ENCODE measurements at regions not wholly inside any gene's neighbourhood (a gene's known extent, or its start where the extent isn't known, plus 50 kb on each side); places are given as distances from the start of the nearest gene placed in this dataset.

DNA sequence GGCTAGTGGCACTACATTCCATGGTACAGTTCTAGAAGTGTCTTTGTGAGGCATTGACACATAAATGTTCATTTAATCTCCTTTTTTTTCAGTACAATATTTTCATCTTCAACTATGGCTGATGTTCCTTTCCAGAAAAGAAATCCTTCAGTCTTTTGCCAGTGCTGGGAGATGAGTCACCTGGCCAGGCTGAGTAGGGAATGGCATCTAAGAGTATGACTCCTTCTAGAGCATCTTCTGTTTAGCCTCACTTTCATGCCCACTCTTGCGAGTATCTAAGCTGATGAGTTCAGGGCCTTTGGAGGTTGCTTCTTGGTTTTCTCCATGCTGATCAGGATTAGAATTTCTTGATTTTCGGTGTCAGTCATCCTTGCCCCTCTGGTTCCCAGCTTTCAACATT is 124.4 kb downstream of the SLC28A3 start:
- Histone ChIP-seq H3K9me3 (ENCODE audit: control insufficient read depth, low read depth, low read length) (no peaks in the 10 kb centered on the region), H3K27ac (ENCODE audit: control insufficient read depth, insufficient read depth, low read length) (no peak overlapping the region), H3K9me1 (ENCODE audit: control insufficient read depth, extremely low read depth, insufficient read depth, low read length) (no peaks in the 10 kb centered on the region), H3K4me2 (ENCODE audit: control insufficient read depth, extremely low read depth, insufficient read depth, low read depth, low read length) (no peak overlapping the region), H2AFZ (ENCODE audit: control insufficient read depth, low read length) (no peak overlapping the region), H3K27me3 (ENCODE audit: control insufficient read depth, extremely low read depth, insufficient read depth, low read length) (no peaks in the 10 kb centered on the region), H3K4me1 (ENCODE audit: control insufficient read depth, extremely low read depth, insufficient read depth, low read length) (peaks cover 8% of the 10 kb centered on the region), H3K36me3 (ENCODE audit: control insufficient read depth in 2 of 2, extremely low read depth in 1 of 2, insufficient read depth in 2 of 2, low read length in 2 of 2) (no peaks in the 10 kb centered on the region), H3K9ac (ENCODE audit: control insufficient read depth, extremely low read depth, insufficient read depth, low read length) (no peak overlapping the region), H3K79me2 (ENCODE audit: control insufficient read depth, insufficient read depth, low read length) (no peaks in the 10 kb centered on the region), H4K20me1 (ENCODE audit: control insufficient read depth, extremely low read depth, insufficient read depth, low read length) (no peaks in the 10 kb centered on the region), H3K4me3 (ENCODE audit: control insufficient read depth in 2 of 3, extremely low read depth in 1 of 3, insufficient read depth in 2 of 3, low read depth in 1 of 3, low read length in 3 of 3) (no peak overlapping the region)
- dilution Hi-C loops (cut with MboI; ENCODE audit: extremely low pct_ligation_motif_present, low sequenced_read_pairs), result no loop called here
- FAIRE-seq (no peak), DNase-seq (ENCODE audit: low read depth, low spot score) (no peak)
- TF ChIP-seq, protein P1, sequence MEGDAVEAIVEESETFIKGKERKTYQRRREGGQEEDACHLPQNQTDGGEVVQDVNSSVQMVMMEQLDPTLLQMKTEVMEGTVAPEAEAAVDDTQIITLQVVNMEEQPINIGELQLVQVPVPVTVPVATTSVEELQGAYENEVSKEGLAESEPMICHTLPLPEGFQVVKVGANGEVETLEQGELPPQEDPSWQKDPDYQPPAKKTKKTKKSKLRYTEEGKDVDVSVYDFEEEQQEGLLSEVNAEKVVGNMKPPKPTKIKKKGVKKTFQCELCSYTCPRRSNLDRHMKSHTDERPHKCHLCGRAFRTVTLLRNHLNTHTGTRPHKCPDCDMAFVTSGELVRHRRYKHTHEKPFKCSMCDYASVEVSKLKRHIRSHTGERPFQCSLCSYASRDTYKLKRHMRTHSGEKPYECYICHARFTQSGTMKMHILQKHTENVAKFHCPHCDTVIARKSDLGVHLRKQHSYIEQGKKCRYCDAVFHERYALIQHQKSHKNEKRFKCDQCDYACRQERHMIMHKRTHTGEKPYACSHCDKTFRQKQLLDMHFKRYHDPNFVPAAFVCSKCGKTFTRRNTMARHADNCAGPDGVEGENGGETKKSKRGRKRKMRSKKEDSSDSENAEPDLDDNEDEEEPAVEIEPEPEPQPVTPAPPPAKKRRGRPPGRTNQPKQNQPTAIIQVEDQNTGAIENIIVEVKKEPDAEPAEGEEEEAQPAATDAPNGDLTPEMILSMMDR (optimal IDR thresholded peaks at IDR 0.05 in 1 of 3, IDR thresholded peaks at IDR 0.05 in 1 of 3, conservative IDR thresholded peaks at IDR 0.05 in 1 of 3; ENCODE audit: extremely low read depth in 1 of 3, insufficient read depth in 2 of 3, low read length in 3 of 3), result no peak
- no peak for TF ChIP-seq EZH2 (IDR thresholded peaks at IDR 0.05; ENCODE audit: low read length)

DNA sequence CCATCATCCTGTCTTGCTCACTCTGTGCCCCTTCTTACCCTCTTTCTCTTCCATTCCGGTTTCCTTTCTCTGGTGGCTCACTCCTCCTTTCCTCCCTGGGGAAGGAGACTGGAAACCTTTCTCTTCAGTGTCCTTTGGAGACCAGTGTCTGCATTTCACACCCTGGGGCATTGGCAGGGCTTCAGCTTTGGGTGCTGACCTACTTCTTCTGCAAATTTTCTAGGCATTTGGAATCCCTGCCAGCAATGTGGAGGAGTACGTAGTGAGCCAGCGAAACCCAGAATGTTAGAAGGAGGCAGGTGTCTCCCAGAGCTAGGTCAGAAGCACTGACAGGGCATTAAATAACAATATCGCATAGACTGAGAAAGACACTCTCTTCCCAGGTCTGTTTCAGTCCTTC is 122.2 kb downstream of the SLC28A3 start:
- Histone ChIP-seq H3K4me3 (ENCODE audit: control insufficient read depth in 2 of 3, extremely low read depth in 1 of 3, insufficient read depth in 2 of 3, low read depth in 1 of 3, low read length in 3 of 3) (no peak overlapping the region), H4K20me1 (ENCODE audit: control insufficient read depth, extremely low read depth, insufficient read depth, low read length) (no peaks in the 10 kb centered on the region), H3K4me2 (ENCODE audit: control insufficient read depth, extremely low read depth, insufficient read depth, low read depth, low read length) (no peak overlapping the region), H3K36me3 (ENCODE audit: control insufficient read depth in 2 of 2, extremely low read depth in 1 of 2, insufficient read depth in 2 of 2, low read length in 2 of 2) (no peaks in the 10 kb centered on the region), H2AFZ (ENCODE audit: control insufficient read depth, low read length) (no peak overlapping the region), H3K9me3 (ENCODE audit: control insufficient read depth, low read depth, low read length) (no peaks in the 10 kb centered on the region), H3K9ac (ENCODE audit: control insufficient read depth, extremely low read depth, insufficient read depth, low read length) (no peak overlapping the region), H3K27ac (ENCODE audit: control insufficient read depth, insufficient read depth, low read length) (no peak overlapping the region), H3K9me1 (ENCODE audit: control insufficient read depth, extremely low read depth, insufficient read depth, low read length) (no peaks in the 10 kb centered on the region), H3K79me2 (ENCODE audit: control insufficient read depth, insufficient read depth, low read length) (no peaks in the 10 kb centered on the region), H3K27me3 (ENCODE audit: control insufficient read depth, extremely low read depth, insufficient read depth, low read length) (no peaks in the 10 kb centered on the region), H3K4me1 (ENCODE audit: control insufficient read depth, extremely low read depth, insufficient read depth, low read length) (peaks cover under 1% of the 10 kb centered on the region)
- FAIRE-seq (no peak), DNase-seq (ENCODE audit: low read depth, low spot score) (no peak)
- TF ChIP-seq, protein P1 (optimal IDR thresholded peaks at IDR 0.05 in 1 of 3, IDR thresholded peaks at IDR 0.05 in 1 of 3, conservative IDR thresholded peaks at IDR 0.05 in 1 of 3; ENCODE audit: extremely low read depth in 1 of 3, insufficient read depth in 2 of 3, low read length in 3 of 3), result no peak
- dilution Hi-C loops (cut with MboI; ENCODE audit: extremely low pct_ligation_motif_present, low sequenced_read_pairs), result no loop called here

Data from keratinocyte (primary cell).